ENCODE measurements at regions not wholly inside any gene's neighbourhood (a gene's known extent, or its start where the extent isn't known, plus 50 kb on each side); places are given as distances from the start of the nearest gene placed in this dataset.

DNA sequence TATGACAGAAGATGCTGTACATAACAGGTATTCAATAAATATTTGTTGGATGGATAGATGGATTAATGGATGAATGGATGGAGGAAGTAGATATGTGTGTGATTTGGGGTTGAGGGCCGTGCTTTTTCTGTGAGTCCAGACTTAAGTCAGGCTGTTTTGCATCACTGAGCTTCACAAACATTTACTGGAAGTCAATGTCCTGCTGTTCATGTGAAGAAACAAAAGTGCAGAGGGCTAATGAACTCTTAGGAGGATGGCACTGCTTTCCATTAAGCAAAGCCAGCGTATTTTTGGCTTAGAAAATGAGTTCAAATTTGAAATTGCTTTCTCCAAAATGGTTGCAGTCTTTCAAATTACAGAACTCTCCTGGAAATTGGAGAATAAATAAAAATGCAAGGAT lies 260.6 kb upstream of the SASH1 start:
- no peak for DNase-seq (ENCODE audit: low read depth in 4 of 4, low spot score in 1 of 4)

DNA sequence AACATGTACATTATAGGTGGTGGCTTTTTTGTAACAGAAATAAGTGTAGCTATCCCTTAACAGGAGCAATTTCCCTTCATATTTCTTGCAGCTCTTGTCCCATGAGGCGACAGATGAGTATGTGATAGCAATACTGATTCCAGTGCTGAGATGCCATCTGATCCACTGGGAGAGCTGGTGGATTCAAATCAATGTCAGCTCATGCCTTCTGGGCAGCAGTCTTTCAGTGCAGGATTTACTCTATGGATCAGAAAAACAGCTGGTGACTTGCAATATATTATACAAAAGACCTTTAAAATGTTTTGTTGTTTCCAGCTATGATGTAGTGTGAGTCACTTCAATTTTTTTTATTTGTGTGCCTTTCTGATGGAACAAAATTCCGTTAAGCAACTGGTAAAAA lies 259.9 kb upstream of the SASH1 start:
- no peak for DNase-seq (ENCODE audit: low read depth in 4 of 4, low spot score in 1 of 4)

DNA sequence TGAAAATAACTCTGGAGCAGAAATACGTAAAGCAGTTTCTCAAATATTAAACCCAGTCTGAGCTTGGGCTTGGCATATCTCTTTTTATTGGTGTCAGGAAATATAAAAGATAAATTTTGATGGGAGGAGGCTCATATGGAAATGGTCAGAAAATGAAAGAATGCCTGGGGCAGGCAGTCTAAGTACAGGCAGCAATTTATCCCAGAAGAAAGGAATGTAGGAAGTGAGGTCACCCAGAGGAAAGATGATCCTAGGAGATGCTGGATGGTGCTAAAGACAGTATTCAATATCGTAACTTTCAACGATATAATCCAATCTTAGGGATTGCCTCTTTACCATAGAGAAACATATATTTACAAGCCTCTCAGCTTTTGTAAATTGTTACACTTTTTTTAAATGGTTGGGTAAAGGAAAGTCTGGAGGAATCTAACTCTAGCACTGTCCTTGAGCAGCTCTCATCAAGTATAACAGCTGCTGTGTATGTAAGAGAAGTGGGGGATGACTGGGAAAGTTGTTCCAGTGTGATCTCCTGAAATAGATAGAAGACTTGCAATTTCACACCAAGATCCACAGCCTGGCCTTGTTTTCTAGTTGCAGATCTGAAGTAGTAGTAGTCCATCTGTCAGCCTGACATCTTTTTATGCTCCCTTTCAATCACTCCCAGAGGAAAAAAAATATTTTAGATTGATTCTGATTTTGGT lies 256.9 kb upstream of the SASH1 start:
- no peak for DNase-seq (ENCODE audit: low read depth in 4 of 4, low spot score in 1 of 4)

DNA sequence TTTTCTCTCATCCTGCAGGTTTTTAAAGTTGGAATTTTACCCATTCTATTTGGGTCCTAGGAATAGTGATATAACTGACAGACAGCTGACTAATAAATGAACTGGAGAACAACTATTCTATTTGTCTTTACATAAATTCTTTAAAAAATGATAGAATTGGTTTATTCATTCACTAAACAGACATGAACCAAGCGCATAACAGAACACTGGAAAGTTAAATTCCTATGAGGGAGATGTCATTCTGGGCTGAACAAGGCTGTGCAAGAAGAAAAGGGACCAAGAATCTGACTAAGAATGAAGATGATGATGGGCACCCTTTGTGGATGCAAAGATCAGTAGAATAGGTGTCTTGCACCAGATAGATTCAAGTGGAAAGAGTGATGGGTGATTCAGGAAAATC lies 256.3 kb upstream of the SASH1 start:
- DNase-seq (ENCODE audit: low read depth in 4 of 4, low spot score in 1 of 4), result no peak

DNA sequence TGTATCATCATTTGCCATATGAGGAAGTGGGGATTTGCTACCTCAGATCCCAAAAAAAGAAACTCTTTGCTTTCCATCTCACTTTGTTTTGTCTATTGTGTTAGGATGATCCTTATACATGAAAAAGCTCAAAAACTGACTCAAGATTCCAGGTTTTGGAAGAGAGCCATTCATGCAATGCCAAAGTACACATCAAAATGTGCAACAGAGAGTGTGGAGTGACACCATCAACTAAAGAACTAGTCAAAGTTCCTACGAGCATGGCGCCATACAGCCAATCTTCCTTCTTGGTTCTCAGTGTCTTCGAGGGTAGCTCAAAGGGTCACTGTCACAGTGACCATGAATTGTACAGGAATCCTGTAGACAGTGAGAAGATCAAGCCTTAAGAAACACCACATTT lies 255.8 kb upstream of the SASH1 start:
- no peak for DNase-seq (ENCODE audit: low read depth in 4 of 4, low spot score in 1 of 4)

DNA sequence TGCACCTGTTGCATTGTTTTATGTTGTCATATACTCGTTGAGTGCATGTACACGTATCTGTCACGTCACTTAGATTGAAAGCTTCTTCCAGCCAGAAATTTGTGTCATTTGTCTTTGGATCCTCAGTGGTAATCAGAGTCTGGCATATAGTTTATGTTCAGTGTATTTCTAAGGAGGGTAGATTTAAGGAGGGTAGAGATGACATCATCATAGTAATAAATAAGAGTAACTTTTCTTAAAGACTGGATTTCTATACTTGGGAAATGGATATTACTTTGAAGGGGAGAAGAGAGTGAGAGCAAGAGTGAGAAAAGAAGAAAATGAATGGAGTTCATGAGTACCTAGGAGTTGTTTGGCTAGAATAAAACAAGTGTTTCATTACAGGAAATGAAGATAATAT lies 255.0 kb upstream of the SASH1 start:
- DNase-seq (ENCODE audit: low read depth in 4 of 4, low spot score in 1 of 4), result no peak

DNA sequence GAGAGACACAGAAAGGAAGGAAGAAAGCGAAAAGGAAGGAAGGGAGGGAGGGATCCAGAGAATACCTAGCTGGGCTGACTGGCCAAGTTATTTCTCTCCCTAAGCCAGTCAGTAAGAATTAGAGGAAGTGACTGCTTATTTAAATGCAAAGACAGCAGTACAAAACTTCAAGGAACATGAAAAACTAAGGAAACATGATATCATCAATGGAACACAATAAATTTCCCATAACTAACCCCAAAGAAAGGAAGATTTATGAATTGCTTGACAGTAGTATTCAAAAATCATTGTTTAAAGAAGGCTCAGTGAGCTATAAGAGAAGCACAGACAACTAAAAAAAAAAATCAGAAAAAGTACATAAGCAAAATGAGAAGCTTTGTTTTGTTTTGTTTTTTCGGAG lies 252.3 kb upstream of the SASH1 start:
- DNase-seq (ENCODE audit: low read depth in 4 of 4, low spot score in 1 of 4), result no peak

DNA sequence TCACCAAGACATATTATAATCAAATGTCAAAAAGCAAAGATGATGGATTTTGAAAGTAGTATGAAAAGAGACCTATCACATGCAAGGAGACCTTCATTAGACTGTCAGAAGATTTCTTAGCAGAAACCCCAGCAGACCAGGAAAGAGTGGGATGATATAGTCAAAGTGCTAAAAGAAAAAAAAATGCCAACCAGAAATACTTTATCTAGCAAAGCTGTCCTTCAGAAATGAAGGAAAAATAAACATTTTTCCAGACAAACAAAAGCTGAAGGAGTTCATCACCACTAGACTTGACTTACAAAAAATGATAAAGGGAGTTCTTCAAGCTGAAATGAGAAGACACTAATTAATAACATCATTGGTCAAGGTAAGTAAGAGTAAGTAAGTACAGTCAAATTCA lies 251.2 kb upstream of the SASH1 start:
- DNase-seq (ENCODE audit: low read depth in 4 of 4, low spot score in 1 of 4), result no peak

DNA sequence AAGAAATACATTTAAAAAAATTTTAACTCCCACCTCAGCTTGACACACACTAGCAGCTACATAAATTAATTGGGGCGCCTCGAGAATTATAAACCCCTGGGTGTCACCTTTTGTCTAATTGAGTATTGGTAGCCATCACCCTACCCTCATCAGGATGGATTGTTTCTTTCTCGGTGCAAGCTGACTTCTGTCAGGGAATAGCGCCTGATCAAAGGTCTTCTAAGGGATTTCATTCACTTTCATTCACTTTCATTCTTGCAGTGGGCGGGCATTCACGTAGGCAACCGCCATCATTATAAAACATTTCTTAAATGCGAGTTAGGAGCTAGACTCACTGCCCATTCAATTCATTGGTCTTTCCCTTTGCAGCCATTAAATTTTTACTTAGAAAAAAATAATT lies 239.2 kb upstream of the SASH1 start:
- DNase-seq (ENCODE audit: low read depth in 4 of 4, low spot score in 1 of 4), result no peak

DNA sequence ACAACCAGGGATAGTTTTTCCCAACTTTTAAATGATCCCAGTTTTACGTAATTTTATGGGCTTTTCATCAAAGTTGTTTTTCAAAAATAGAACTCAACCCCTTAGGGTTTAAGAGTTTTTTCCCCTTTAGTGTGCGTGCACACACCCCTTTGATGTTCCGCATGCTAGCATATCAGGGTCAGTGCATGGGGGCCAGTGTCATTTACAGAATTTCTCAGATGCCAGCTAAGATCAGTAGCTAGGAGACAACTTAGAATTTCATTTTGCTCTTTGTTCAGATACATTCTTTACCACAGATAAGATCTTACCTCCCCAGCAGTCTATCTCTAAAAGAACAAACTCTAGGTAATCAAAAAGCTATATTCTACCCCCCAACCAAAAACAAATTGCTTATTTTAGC lies 238.5 kb upstream of the SASH1 start:
- DNase-seq (ENCODE audit: low read depth in 4 of 4, low spot score in 1 of 4), result no peak

DNA sequence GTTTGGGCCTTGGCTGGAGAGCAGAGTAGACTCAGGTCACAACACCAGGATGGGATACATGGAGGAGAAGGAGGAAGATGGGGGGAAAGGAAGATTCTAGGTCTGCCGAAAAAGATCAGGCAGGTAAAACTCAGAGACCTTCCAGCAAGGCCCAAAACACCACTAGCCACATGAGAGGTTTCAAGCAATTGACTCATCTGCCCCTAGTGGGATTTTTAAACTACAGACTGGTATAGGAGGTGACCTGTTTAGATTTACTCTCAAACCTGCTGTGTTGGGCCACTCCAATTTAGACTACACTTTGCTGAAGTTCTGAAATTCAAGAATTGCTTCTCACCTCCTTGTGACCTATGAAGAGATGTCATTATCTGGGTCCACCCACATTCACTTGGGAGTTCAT lies 236.9 kb upstream of the SASH1 start:
- no peak for DNase-seq (ENCODE audit: low read depth in 4 of 4, low spot score in 1 of 4)

DNA sequence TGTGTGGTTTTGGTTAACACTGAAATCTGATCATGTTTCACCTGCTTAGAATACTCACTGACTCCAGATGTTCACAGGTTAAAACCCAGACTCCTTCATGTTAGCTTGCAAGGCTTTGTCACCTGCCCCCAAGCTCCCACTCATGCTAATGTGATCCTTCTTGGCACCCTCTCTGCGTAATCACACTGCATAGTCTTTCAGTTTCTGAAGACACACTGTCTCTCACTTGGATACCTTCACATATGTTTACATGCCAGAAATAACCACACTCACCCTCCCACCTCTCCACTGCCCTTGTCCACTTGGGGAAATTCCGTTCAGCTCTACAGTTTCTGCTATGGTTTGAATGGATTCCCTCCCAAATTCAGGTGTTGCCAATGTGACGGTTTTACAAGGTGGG lies 234.7 kb upstream of the SASH1 start:
- DNase-seq (ENCODE audit: low read depth in 4 of 4, low spot score in 1 of 4), result no peak

DNA sequence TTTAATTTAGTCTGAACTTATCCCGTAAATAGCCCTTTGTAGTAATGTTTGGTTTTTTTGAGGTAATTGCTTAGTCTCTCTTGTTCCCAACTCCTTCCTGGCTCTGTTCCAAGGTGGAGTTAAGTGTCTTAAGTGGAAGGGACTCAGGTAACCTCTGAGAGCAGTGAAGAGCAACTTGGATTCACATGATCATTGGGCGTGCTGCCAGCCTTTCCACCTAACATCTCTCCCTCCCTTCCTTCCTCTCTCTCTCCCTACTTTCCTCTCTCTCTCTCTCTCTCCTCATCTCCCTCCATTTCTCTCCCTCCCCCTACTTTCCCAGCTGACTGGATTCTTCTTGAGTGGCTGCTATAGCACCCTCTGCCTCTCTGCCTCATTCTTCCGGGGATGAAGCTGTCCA lies 232.9 kb upstream of the SASH1 start:
- no peak for DNase-seq (ENCODE audit: low read depth in 4 of 4, low spot score in 1 of 4)

DNA sequence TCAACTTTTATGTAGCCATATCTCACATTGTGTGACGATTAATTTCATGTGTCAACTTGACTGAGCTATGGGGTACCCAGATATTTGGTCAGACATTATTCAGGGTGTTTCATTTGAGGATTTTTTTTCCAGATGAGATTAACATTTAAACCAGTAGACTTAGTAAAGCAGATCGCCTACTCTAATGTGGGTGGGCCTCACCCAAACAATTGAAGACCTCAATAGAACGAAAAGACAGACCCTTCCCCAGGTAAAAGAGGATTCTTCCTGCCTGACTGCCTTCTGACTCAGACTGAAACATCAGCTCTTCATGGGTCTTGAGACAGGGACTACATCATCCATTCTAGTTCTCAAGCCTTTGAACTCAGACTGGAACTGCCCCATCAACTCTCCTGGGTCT lies 231.7 kb upstream of the SASH1 start:
- DNase-seq (ENCODE audit: low read depth in 4 of 4, low spot score in 1 of 4), result no peak

DNA sequence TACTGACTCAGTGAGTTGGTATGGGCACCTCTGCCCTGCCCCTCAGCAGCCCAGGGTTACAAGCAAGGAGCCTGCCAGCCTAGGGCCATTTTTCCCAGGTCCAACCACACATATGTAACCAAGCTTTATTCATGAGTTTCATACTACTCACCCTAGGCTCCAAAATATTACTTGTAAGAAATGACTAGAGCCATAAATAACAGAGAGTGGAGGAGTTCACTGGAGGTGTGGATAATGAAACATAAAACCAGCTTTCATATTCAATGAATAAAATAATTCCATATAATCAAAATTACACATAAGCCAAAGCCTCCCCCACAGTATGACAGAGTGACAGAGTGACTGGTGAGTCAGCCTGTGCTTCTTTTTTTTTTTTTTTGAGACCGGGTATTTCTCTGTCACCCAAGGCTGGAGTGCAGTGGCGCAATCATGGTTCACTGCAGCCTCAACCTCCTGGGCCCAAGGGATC lies 229.8 kb upstream of the SASH1 start:
- DNase-seq (ENCODE audit: low read depth in 4 of 4, low spot score in 1 of 4), result no peak

DNA sequence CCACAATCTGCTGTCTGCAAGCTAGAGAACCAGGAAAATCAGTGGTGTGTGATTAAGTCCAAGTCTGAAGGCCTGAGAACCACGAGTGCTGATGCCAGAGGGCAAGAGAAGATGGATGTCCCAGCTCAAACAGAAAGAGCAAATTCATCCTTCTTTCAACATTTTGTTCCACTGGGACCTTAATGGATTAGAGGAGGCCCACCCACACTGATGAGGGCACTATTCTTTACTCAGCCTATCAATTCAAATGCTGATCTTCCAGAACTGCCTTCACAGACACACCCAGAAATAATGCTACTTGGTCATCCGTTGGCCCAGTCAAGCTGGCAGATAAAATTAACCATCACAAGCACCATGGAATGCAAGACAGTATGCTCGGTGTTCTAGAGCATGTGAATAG lies 226.6 kb upstream of the SASH1 start:
- DNase-seq (ENCODE audit: low read depth in 4 of 4, low spot score in 1 of 4), result no peak

DNA sequence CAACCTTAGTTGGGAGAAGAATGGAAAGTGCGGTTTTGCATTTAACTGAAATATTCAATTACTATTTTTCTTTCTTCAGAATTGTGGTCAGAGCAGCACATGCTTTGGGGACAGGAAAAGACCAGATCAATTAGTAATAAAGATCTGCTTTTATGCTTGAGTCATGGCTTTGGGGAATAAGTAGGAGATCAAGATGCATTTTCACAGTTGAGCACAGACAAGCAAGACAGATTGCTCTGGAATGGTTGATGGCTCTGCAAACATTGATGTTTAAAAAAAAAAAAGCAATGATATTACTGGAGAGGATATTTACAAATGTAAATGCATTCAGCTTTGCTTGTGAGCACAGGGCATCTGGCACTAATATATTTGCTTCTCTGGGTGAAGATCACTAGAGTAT lies 224.4 kb upstream of the SASH1 start:
- no peak for DNase-seq (ENCODE audit: low read depth in 4 of 4, low spot score in 1 of 4)

DNA sequence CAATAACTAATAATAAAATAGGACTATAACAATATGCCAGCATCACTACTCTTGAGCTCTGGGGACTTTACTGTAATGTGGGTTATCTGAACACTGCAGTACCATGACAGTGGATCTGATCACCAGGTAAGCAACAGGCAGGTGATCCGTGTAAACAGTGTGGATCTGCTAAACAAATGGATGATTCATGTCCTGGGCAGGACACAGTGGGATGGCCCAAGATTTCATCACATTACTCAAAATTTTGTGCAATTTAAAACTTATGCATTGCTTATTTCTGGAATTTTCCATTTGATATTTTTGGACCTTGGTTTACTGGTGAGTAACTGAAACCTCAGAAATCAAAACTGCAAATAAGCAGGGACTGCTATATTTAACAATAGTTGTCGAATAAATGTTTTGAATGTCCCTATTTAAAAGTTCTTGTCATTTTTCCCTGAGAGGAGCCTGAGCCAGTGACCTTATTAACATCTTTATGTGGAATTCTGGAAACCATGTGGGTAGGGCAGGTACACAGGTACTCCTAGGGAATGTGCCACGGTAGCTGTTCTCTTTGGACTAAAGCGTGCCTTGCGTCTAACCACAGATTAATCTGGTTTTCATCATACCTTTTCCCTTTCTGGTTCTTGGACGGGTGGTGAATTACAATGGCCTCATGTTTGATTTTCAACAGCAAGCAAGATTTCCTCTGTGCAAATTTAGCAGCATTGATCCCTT lies 214.5 kb upstream of the SASH1 start:
- no peak for DNase-seq (ENCODE audit: low read depth in 4 of 4, low spot score in 1 of 4)

DNA sequence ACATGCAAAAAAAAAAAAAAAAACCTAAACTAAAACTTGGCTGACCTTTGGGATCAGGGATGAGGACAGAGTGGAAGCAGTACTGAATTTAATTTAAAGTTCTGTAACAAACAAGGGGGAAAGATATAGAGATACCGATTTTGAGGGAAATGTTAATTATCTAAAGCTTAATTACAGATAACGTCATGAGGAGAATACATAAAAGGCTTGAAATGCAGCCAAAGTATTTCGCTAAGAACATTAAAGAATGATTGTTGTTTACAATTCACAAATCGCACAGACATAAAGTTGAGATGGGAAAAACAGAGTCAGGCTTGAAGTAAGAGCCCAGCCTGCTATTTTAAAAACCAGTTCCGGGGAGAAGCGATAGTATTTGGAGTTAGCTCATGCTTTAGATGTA lies 208.0 kb upstream of the SASH1 start:
- DNase-seq (ENCODE audit: low read depth in 4 of 4, low spot score in 1 of 4), result no peak

DNA sequence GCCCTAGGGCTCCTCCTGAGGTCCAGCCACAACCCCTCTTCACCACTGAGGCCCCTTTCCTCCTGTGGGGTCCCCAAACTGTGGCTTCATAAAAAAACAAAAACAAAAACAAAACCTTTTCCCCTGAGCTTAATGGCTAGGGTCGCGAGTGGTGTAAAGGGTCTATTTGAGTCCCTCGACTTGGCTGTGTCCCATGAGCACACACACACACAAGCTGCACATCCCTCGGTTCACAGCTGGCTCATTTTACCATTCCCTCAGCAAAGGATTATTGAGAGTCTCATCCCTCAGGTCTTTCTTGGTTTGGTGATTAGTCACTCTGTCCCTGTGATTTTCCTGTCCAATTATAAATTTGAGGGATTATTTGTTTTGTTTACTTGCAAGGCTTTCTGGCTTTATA lies 206.1 kb upstream of the SASH1 start:
- no peak for DNase-seq (ENCODE audit: low read depth in 4 of 4, low spot score in 1 of 4)

DNA sequence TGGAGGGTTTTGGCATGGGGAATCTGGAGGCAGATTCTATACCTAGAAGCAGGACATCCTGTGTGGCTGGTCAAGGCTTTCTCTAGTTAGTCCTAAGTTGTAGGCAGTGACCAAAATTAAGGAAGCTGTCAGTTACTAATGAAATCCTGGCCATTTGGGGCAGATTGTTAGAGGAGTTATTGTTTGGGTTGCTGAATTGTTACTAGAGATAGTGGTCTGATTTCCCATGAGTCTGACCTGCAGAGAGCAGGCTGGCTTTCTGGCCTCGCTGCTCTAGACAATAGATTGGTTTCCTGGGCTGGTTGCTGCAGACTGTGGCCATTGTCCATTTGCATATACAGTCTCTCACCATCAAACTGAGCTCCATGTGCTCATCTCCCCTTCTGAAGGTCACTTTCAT lies 205.0 kb upstream of the SASH1 start:
- DNase-seq (ENCODE audit: low read depth in 4 of 4, low spot score in 1 of 4), result no peak

DNA sequence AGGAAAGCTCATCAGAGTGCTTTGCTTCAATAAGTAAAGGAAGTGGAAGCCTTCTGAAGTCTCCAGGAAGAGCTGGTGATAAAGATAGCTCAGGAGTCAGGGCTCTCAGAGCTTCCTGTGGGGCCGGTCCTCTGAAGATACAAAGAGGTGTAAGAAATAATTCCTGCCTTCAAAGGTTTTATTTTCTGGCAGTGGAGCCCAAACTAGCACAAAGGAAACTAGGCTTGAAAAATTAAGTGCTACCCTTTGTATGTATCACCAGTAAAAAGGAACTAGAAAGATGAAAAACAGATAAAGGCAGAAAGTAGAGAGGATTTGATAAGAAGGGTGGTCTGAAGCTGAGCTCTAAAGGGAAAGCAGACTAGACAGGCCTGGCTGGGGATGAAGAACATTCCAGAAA lies 204.1 kb upstream of the SASH1 start:
- DNase-seq (ENCODE audit: low read depth in 4 of 4, low spot score in 1 of 4), result no peak
